ENCODE measurements at regions not wholly inside any gene's neighbourhood (a gene's known extent, or its start where the extent isn't known, plus 50 kb on each side); places are given as distances from the start of the nearest gene placed in this dataset.
A peak's percentile ranks its signal among the peaks of the same experiment; 100 is the strongest.

DNA sequence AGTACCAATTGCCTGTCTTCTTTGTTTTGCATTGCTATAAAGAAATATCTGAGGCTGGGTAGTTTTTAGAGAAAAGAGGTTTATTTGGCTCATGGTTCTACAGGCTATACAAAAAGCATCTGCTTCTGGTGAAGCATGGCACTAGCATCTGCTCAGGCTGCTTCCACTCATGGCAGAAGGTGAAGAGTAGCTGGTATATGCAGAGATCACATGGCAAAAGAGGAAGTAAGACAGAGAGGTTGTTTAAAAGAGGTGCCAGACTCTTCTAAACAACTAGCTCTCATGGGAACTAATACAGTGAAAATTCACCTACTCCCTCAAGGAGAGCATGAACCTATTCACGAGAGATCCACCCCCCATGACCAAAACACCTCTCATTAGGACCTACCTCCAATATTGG lies 56.7 kb upstream of the GUCA2B start:
- DNase-seq = no peak

GRCh38 chr1:42089246-42089645 lies 64.0 kb upstream of the GUCA2B start:
- no peak for DNase-seq

GRCh38 chr1:42086146-42086545 lies 67.1 kb upstream of the GUCA2B start:
- DNase-seq = no peak

DNA sequence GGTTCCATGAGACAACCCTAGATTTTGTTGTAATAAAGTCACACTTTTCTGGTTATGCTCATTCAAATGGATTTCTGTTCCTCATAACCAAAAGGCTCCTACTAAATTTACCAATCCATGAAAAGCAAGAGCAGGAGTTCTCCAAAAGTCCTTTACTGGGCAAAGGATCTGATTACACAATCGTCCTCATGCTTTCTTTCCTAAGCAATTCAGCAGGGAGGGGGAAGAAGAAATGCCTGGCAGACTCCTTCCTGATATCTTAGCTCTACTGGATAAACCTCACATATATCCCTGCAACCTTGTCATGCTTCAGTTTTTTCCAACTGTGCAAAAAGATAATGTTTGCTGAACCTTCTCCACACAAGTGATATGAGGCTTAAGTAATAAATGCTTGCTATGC lies 67.6 kb upstream of the GUCA2B start:
- no peak for DNase-seq

GRCh38 chr1:42081475-42081874 lies 71.7 kb upstream of the GUCA2B start:
- DNase-seq = no peak

DNA sequence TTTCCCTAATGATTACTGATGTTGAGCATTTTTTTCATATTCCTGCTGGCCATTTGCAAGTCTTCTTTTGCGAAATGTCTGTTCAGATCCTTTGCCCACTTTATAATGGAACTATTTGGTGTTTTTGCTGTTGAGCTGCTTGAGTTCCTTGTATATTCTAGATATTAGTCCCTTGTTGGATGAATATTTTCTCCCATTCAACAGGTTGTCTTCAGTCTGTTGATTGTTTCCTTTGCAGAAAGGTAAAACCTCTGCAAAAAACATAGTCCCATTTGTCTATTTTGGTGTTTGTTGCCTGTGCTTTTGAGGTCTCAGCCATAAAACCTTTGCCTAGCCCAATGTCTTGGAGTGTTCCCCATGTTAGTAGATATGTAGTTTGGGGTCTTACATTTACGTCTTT lies 78.0 kb upstream of the GUCA2B start:
- DNase-seq = no peak

- no peak for DNase-seq
Observed at GRCh38 chr1:42070996-42071395, 82.2 kb upstream of the GUCA2B start.

DNA sequence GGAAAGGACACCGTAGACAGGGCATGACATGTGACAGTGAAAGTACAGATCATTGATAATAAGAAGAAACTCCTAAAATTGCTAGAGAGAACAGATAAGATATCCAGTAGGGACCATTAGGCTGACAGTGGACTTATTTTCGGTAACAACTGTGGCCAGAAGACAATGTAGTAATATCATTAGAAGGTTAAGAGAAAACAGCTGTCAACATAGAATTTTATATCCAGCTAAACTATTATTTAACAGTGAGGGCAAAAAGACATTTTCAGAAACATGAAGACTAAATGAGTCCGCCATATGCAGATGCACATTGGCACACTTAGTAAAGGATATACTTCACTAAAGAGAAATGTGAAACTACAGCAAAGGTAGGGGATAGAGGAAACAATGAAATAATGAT lies 95.4 kb upstream of the GUCA2B start:
- no peak for DNase-seq

- no peak for DNase-seq
Observed at GRCh38 chr1:42056460-42056859, 96.8 kb upstream of the GUCA2B start.

GRCh38 chr1:42055061-42055460 lies 98.1 kb upstream of the GUCA2B start:
- no peak for DNase-seq

DNA sequence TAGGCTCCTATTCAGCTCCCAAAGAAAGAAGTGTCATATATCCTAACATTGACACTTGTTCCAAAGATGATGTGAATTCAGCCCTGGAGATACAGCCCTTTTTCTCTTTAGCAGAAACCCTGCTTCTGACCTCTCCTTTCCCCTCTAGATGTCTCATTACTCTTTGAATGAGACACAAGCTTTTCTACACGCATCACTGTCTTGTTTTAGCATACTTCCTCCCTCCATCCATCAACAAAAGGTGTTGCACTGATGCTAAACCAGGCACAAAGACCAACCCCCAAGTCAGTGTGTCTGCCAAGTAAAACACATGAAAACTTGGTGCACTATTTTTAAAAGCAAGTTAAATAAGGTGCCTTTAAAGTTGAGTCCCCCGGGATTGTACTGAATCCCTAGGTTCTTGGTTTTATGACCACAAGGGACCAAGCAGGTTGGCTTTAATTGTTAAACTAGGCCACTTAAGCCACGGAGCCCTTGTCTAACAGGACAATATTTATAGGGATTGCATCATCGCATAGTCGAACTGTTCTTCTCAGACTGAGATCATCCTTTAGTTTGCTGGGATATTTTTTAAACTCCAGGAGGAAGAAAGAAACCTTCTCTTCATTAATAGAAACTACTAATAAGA lies 101.0 kb upstream of the GUCA2B start:
- no peak for DNase-seq

- DNase-seq = no peak
Observed at GRCh38 chr1:42047508-42047880, 105.7 kb upstream of the GUCA2B start.

DNA sequence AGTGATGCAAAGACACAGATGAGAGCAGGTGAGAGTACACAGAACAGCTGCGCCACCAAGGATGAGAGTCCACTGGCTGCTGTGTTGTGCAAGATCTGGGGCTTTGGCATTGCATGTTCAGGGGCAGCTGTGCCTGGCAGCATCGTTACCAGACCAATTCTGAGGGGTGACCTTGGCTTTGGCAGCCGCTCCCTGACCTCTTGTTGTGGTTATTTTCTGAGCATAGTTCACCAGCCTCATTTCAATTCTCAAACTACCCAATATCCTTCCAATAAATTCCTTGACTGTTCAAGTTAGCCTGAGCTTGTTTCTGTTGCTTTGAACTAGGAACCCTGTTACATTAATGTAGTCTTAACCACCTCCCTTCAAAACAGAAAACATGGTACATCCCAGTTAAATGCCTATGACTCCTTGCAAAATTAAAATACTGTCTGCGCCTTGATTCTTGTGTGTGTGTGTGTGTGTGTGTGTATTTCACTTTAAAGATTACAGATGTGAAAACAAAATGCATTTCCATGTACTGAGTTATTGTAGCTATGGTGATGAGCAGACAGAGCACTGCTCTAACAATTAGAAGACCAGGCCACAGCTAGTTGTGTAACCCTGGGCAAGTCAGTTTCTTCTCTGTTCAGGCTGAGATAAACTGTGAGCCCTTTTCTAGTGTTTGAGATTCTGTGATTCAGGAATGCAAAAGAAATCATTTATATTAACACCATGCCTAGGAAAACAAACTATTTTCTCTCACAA lies 106.3 kb upstream of the GUCA2B start:
- DNase-seq = no peak

DNA sequence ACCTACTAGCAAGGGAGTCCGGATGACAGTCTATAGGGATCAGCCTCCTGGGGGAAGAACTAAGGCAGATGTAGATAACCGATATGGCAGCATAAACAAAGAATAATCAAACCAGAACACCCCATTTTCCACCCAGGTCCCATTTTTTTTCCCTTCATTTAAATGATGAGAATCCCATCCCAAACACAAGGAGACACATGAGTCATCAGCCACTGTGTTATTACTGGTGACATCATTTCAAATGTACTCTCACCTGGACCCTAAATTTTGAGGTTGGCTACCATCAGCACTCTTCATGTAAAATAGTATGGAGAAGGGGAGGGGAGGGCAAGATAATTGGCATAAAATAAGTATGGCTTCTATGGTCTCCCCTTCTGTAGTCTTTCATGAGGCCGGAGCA lies 108.9 kb upstream of the GUCA2B start:
- no peak for DNase-seq

GRCh38 chr1:42043811-42044210 lies 109.4 kb upstream of the GUCA2B start:
- no peak for DNase-seq

- no peak for DNase-seq
Observed at GRCh38 chr1:42043182-42043581, 110.0 kb upstream of the GUCA2B start.

DNA sequence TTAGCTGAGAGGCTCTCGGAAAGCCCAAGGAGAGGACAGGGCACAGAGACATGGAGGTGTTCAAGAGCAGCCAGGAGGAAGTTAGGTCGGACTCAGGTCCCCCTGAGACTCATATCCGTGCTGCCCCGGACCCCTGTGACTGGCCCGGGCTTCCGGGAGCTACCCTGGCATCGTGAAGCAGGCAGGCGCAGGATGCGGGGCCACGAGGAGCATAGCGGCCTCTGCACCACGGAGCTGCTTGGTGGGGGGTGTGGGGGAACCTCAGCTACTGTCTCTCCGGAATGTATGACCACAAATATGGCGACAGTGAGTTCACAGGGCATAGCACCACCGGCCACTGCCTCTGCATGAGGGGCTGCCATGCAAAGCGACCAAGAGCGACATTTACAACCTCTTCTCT lies 112.2 kb upstream of the GUCA2B start:
- DNase-seq = no peak

DNA sequence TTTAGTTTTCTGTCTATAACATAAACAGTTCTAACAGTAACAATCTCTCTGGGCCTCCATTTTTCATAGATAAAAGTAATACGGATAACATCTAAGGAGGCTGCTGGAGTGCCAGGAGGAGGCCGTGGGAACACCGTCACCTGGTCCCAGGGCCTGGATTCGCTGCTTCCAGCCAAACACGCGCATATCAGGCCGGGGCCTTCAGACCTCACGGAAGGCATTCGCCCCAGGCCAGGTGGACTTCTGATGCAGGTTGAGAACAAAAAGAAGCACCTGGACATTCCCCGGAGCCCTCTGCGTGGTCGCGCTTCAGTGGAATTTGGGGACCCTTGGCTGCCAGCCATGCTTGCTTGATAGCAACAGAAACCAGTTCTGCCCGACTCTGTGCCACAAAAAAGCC lies 113.1 kb upstream of the GUCA2B start:
- no peak for DNase-seq

DNA sequence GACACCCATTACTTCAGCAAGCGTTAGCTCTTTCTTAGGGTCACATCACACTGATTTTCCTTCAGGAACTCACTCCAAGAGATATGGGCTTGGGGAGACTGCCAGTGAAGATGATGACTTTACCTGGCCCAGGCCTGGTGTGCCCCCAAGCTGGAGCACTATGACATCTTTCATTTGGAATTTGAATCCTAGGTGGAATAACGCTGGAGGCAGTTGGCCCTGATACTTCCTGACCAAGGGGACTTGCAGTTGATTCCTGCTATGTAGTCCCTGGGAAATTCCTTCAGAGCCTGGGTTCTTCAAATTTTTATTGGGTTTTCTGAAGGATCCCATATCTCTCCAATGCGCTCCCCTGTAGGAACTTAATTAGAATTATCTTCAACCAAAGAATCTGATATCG lies 114.9 kb upstream of the GUCA2B start:
- DNase-seq = no peak

GRCh38 chr1:42037586-42037985 lies 115.6 kb upstream of the GUCA2B start:
- no peak for DNase-seq

- DNase-seq = no peak
Observed at GRCh38 chr1:42037161-42037560, 116.0 kb upstream of the GUCA2B start.

DNA sequence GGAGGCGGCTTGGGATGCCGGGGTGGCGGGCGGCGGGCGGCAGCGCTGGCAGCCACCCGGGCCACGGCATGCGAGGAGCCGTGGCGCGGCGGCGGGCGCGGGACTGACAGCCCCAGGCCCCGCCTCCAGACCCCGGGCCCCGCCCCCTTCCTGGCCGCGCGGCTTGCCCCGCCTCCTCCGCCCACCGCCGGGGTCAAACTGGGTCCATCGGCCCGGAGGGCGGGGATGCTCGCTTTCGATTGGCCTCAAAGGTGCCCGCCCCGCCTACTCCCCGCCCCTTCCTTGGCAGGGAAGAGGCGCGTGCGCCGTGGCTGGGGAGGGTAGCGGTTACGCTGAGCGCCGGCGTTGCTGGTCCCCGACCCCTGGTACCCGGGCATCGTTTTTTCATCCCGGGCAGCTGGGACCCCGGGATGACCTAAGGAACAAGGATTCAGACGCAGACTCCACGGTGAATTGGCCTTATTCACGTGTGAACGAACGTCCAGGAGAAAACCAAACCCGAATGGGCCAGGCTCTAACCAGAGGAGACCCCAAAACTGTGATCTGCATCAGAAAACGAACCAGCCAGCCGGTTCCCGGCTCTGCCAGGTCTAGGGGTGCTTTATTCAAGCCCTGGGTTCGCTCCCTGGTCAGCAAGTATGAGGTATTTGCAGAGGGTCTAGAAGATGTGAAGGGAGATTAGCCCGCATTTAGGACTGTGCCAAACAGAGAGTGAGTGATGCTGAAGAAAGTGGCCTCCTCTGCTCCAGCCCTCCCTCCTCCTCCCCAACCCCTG lies 117.2 kb upstream of the GUCA2B start:
- peak; percentile 35 to 82 for DNase-seq

- DNase-seq = peak in 1 of 2 donors; percentile 30
Observed at GRCh38 chr1:42035205-42035829, 116.6 kb upstream of the HIVEP3 start.

DNA sequence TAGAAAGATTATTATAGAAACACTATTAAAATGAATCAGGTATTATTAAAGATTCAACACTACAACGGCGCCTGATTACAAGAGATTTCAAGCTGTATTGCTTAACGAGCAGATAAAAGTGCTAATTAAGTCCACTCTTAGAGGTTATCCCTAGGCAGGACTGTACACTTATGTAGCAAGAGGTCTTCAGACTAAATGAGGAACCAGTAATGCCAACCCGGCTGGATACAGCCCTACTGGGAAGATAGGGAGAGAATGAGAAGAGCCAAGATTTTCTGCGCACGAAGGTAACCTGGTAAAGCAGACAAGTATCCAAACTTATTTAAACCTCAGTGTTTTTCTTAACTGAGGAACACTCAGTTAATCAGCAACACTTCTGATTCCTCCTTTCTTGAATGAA lies 115.7 kb upstream of the HIVEP3 start:
- DNase-seq = no peak
